Gastrocnemius medialis (tissue), 4 donors: ENCODE measurements at regions not wholly inside any gene's neighbourhood (a gene's known extent, or its start where the extent isn't known, plus 50 kb on each side); places are given as distances from the start of the nearest gene placed in this dataset.
"Not testable (repeated sequence)": the region's sequence is repeated elsewhere in the genome, so short reads cannot be mapped to it uniquely, and the experiment has no call there.

Source experiments
- CTCF ChIP-seq, 5 experiments: fragments of 450-650 bp in 3 of 5; fragments of 200-600 bp in 2 of 5; sonication (generic) in 2 of 5; IDR thresholded peaks in 4 of 5; conservative IDR thresholded peaks in 1 of 5; 1 replicate in 4 of 5; 2 replicates in 1 of 5; pipeline ENCODE4 v1.5.1; 2016 to 2019; ENCODE audit warnings: antibody characterized with exemption in 5 of 5, mild to moderate bottlenecking in 3 of 5, moderate library complexity in 3 of 5
- POLR2A ChIP-seq, 2 donors: fragments of 450-650 bp; IDR thresholded peaks; one replicate each; pipeline ENCODE4 v1.6.1; 2017; ENCODE audit warnings: antibody characterized with exemption in 2 of 2, mild to moderate bottlenecking in 2 of 2, moderate library complexity in 2 of 2

- not testable (repeated sequence) for TF ChIP-seq CTCF (IDR thresholded peaks at IDR 0.05 in 4 of 5, conservative IDR thresholded peaks at IDR 0.05 in 1 of 5); POLR2A (IDR thresholded peaks at IDR 0.05)
Measured at GRCh38 chr7:76870504-76870808, 161.7 kb downstream of the SPDYE17 start.
